H1 (cell line): ENCODE measurements at regions not wholly inside any gene's neighbourhood (a gene's known extent, or its start where the extent isn't known, plus 50 kb on each side); places are given as distances from the start of the nearest gene placed in this dataset.

Experiments
- CTCF ChIA-PET: fragments of 300-600 bp; sonication (Branson Sonifier 250); formaldehyde crosslinking; loops from one replicate; lab custom pipeline; 2021; ENCODE audit not compliant: partially characterized antibody; lab: Charles Lee
- POLR2A ChIA-PET: fragments of 300-600 bp; sonication (Branson Sonifier 250); formaldehyde crosslinking; loops from one replicate; lab custom pipeline; 2021; ENCODE audit warnings: inconsistent platforms; ENCODE audit not compliant: partially characterized antibody; lab: Charles Lee
- DNase-seq, 2 experiments: peaks; one replicate each; pipeline versions ENCODE4 v3.0.0 to v3.0.0-alpha.2; 2010 to 2022; ENCODE audit warnings: low spot score in 2 of 2, low read depth in 1 of 2, mixed read lengths in 1 of 2
- FAIRE-seq: peaks from 2 replicates; lab custom pipeline; 2011; peaks lifted over from hg19 to GRCh38; lab: Jason Lieb, UNC
- H2AFZ ChIP-seq: 2 replicates; pipeline ENCODE4 v1.8.1; 2012; ENCODE audit warnings: low read length, inconsistent platforms
- H2AK5ac ChIP-seq: 2 replicates; pipeline ENCODE4 v1.6.1; 2013; ENCODE audit warnings: low read depth, low read length
- H2BK120ac ChIP-seq: replicated peaks from 2 replicates; pipeline ENCODE3; 2013; ENCODE audit warnings: low read depth, low read length, inconsistent platforms
- H2BK12ac ChIP-seq: 2 replicates; pipeline ENCODE4 v1.6.1; 2013; ENCODE audit warnings: low read depth, low read length
- H2BK15ac ChIP-seq: 2 replicates; pipeline ENCODE4 v1.6.1; 2013; ENCODE audit warnings: low read length
- H2BK20ac ChIP-seq: 2 replicates; pipeline ENCODE4 v1.6.1; 2013; ENCODE audit warnings: low read length
- H2BK5ac ChIP-seq: 2 replicates; pipeline ENCODE4 v1.6.1; 2013; ENCODE audit warnings: low read depth, low read length
- H3K14ac ChIP-seq: 2 replicates; pipeline ENCODE4 v1.6.1; 2013; ENCODE audit warnings: inconsistent platforms; ENCODE audit not compliant: insufficient read length
- H3K18ac ChIP-seq: 2 replicates; pipeline ENCODE4 v1.6.1; 2013; ENCODE audit warnings: low read length; ENCODE audit errors: extremely low read depth
- H3K23ac ChIP-seq: 2 replicates; pipeline ENCODE4 v1.6.1; 2013; ENCODE audit warnings: inconsistent platforms; ENCODE audit not compliant: insufficient read length
- H3K23me2 ChIP-seq: 2 replicates; pipeline ENCODE4 v1.6.1; 2013; ENCODE audit warnings: low read depth, low read length
- H3K27ac ChIP-seq: 2 replicates; pipeline ENCODE4 v1.6.1; 2011; ENCODE audit warnings: low read depth, low read length, inconsistent platforms
- H3K27me3 ChIP-seq, 4 experiments: replicated peaks in 1 of 4; 1 replicate in 1 of 4; 2 replicates in 3 of 4; pipeline versions ENCODE4 v1.6.1 to v1.8.1; 2011 to 2013; ENCODE audit warnings: low read length in 3 of 4, mild to moderate bottlenecking in 3 of 4, inconsistent platforms in 2 of 4, mixed read lengths in 2 of 4, moderate library complexity in 1 of 4; ENCODE audit not compliant: control insufficient read depth in 3 of 4, insufficient read depth in 3 of 4; ENCODE audit errors: extremely low read depth in 1 of 4
- H3K36me3 ChIP-seq, 4 experiments: 2 replicates each; pipeline versions ENCODE4 v1.6.1 to v1.8.1; 2011 to 2013; ENCODE audit warnings: mild to moderate bottlenecking in 4 of 4, low read length in 3 of 4, moderate library complexity in 2 of 4, control low read depth in 1 of 4, inconsistent platforms in 1 of 4; ENCODE audit not compliant: insufficient read depth in 4 of 4, control insufficient read depth in 2 of 4
- H3K4ac ChIP-seq: replicated peaks from 2 replicates; pipeline ENCODE3; 2013; ENCODE audit warnings: low read length, low read depth, mixed read lengths, inconsistent platforms; ENCODE audit not compliant: insufficient read length
- H3K4me1 ChIP-seq, 4 experiments: replicated peaks in 1 of 4; 1 replicate in 1 of 4; 2 replicates in 3 of 4; pipeline versions ENCODE4 v1.6.1 to v1.8.1; 2011 to 2013; ENCODE audit warnings: low read length in 3 of 4, inconsistent platforms in 2 of 4, mixed read lengths in 1 of 4; ENCODE audit not compliant: insufficient read depth in 4 of 4, control insufficient read depth in 3 of 4
- H3K4me2 ChIP-seq, 2 experiments: 2 replicates each; pipeline versions ENCODE4 v1.6.1 to v1.8.1; 2011 to 2013; ENCODE audit warnings: low read depth in 2 of 2, low read length in 2 of 2, control low read depth in 1 of 2, inconsistent platforms in 1 of 2, mild to moderate bottlenecking in 1 of 2; ENCODE audit not compliant: insufficient read depth in 1 of 2
- H3K4me3 ChIP-seq, 4 experiments: fragments of 200-600, 300-600 bp in 1 of 4; sonication (generic), shearing (Covaris generic), sonication (Bioruptor Twin) in 1 of 4; 2 replicates each; pipeline versions ENCODE4 v1.5.1 to v1.8.1; 2011 to 2016; ENCODE audit warnings: low read length in 4 of 4, low read depth in 3 of 4, control low read depth in 2 of 4, inconsistent platforms in 2 of 4, mild to moderate bottlenecking in 2 of 4, mixed read lengths in 1 of 4, moderate library complexity in 1 of 4; ENCODE audit not compliant: insufficient read depth in 2 of 4; ENCODE audit errors: extremely low read depth in 1 of 4
- H3K56ac ChIP-seq: replicated peaks from 2 replicates; pipeline ENCODE3; 2013; ENCODE audit warnings: low read depth, mild to moderate bottlenecking, mixed read lengths, low read length, inconsistent platforms; ENCODE audit not compliant: insufficient read length
- H3K79me1 ChIP-seq: 2 replicates; pipeline ENCODE4 v1.6.1; 2013; ENCODE audit warnings: low read depth, low read length, control low read depth
- H3K79me2 ChIP-seq, 2 experiments: 2 replicates each; pipeline versions ENCODE4 v1.6.1 to v1.8.1; 2012 to 2013; ENCODE audit warnings: low read length in 2 of 2, mild to moderate bottlenecking in 2 of 2, inconsistent platforms in 1 of 2; ENCODE audit not compliant: insufficient read depth in 2 of 2, control insufficient read depth in 1 of 2
- H3K9ac ChIP-seq, 4 experiments: replicated peaks in 1 of 4; 1 replicate in 1 of 4; 2 replicates in 3 of 4; pipeline versions ENCODE4 v1.6.1 to v1.8.1; 2011 to 2013; ENCODE audit warnings: low read depth in 3 of 4, low read length in 3 of 4, control low read depth in 2 of 4, mild to moderate bottlenecking in 2 of 4, moderate library complexity in 2 of 4, inconsistent platforms in 1 of 4; ENCODE audit errors: extremely low read depth in 1 of 4
- H3K9me3 ChIP-seq, 2 experiments: 2 replicates each; pipeline versions ENCODE4 v1.6.1 to v1.8.1; 2012 to 2013; ENCODE audit warnings: mild to moderate bottlenecking in 2 of 2, moderate library complexity in 2 of 2, control low read depth in 1 of 2, inconsistent platforms in 1 of 2, low read depth in 1 of 2, low read length in 1 of 2, mixed read lengths in 1 of 2; ENCODE audit not compliant: insufficient read depth in 2 of 2
- H4K20me1 ChIP-seq, 2 experiments: replicated peaks in 1 of 2; 2 replicates each; pipeline versions ENCODE3 to v1.8.1; 2011 to 2013; ENCODE audit warnings: inconsistent platforms in 2 of 2, low read length in 2 of 2, mild to moderate bottlenecking in 1 of 2; ENCODE audit not compliant: insufficient read depth in 2 of 2, control insufficient read depth in 1 of 2
- H4K5ac ChIP-seq: 2 replicates; pipeline ENCODE4 v1.6.1; 2013; ENCODE audit warnings: low read length, low read depth, mixed read lengths, inconsistent platforms; ENCODE audit not compliant: insufficient read length
- H4K8ac ChIP-seq: 2 replicates; pipeline ENCODE4 v1.8.0; 2013; ENCODE audit warnings: mild to moderate bottlenecking, moderate library complexity, low read length, inconsistent platforms; ENCODE audit not compliant: insufficient read depth; ENCODE audit errors: extremely low read depth
- H4K91ac ChIP-seq: replicated peaks from 2 replicates; pipeline ENCODE3; 2013; ENCODE audit warnings: low read length, mixed read lengths, inconsistent platforms; ENCODE audit not compliant: insufficient read length
- CBX5 ChIP-seq: fragments of 300-800, 300-1000 bp; sonication (generic); IDR thresholded peaks from 2 replicates; pipeline ENCODE4 v1.7.1; 2016; ENCODE audit warnings: antibody characterized with exemption, low read length, low read depth
- FOSL1 ChIP-seq: IDR thresholded peaks from 2 replicates; pipeline ENCODE4 v1.6.1; 2011; ENCODE audit warnings: mild to moderate bottlenecking, low read depth, low read length, moderate library complexity; ENCODE audit not compliant: insufficient read depth
- HDAC6 ChIP-seq: IDR thresholded peaks from one replicate; pipeline ENCODE4 v1.7.1; 2012; ENCODE audit warnings: low read depth, mild to moderate bottlenecking, inconsistent platforms, low read length, moderate library complexity
- KDM1A ChIP-seq: fragments of 200-600, 300-600 bp; sonication (generic); IDR thresholded peaks from 2 replicates; pipeline ENCODE4 v1.7.1; 2016; ENCODE audit warnings: mild to moderate bottlenecking, low read length, borderline replicate concordance
- KDM5A ChIP-seq: fragments of 200-600 bp; IDR thresholded peaks from 2 replicates; pipeline ENCODE4 v1.7.1; 2012; ENCODE audit warnings: mild to moderate bottlenecking, low read length, inconsistent platforms, mixed read lengths
- NRF1 ChIP-seq: IDR thresholded peaks from 2 replicates; pipeline ENCODE4 v1.6.1; 2011; ENCODE audit warnings: mild to moderate bottlenecking, low read depth, low read length, improper control_type of control experiment
- RAD21 ChIP-seq, 2 experiments: IDR thresholded peaks in 1 of 2; conservative IDR thresholded peaks in 1 of 2; 2 replicates each; pipeline ENCODE4 v1.6.1; 2011; ENCODE audit warnings: low read depth in 2 of 2, low read length in 2 of 2, improper control_type of control experiment in 1 of 2, inconsistent platforms in 1 of 2, mild to moderate bottlenecking in 1 of 2, moderate library complexity in 1 of 2
- RBBP5 ChIP-seq: IDR thresholded peaks from 2 replicates; pipeline ENCODE4 v1.7.1; 2012; ENCODE audit warnings: low read depth, mild to moderate bottlenecking, inconsistent platforms, low read length, moderate library complexity, borderline replicate concordance
- SP1 ChIP-seq: IDR thresholded peaks from 2 replicates; pipeline ENCODE4 v1.6.1; 2011; ENCODE audit warnings: low read depth, low read length
- SP2 ChIP-seq: IDR thresholded peaks from 2 replicates; pipeline ENCODE4 v1.6.1; 2012; ENCODE audit warnings: mild to moderate bottlenecking, low read length, inconsistent platforms
- SP4 ChIP-seq: IDR thresholded peaks from 2 replicates; pipeline ENCODE4 v1.6.1; 2012; ENCODE audit warnings: low read length, inconsistent platforms
- TCF12 ChIP-seq: IDR thresholded peaks from 2 replicates; pipeline ENCODE4 v1.6.1; 2011; ENCODE audit warnings: low read depth, mild to moderate bottlenecking, low read length
- TEAD4 ChIP-seq: IDR thresholded peaks from 2 replicates; pipeline ENCODE4 v1.6.1; 2012; ENCODE audit warnings: low read depth, low read length, inconsistent platforms, mixed read lengths
- WGBS, 2 experiments: shearing (Covaris generic) in 1 of 2; methylation state at CpG; one replicate each; pipeline versions ENCODE4 v1.1.6 to v1.1.7; 2013 to 2015; ENCODE audit warnings: low lambda C conversion rate in 2 of 2, mixed read lengths in 2 of 2, inconsistent platforms in 1 of 2, low coverage in 1 of 2, missing lambda C conversion rate in 1 of 2; ENCODE audit not compliant: insufficient replicate concordance in 2 of 2, insufficient coverage in 1 of 2, insufficient read length in 1 of 2; ENCODE audit errors: extremely low coverage in 1 of 2, missing lambda C conversion rate in 1 of 2; 5-methylcytosine and 5-hydroxymethylcytosine counted together
- TF ChIP-seq, protein P1 (sequence below): IDR thresholded peaks from 2 replicates; pipeline ENCODE4 v1.6.1; 2011; ENCODE audit warnings: low read depth, mild to moderate bottlenecking, low read length; ENCODE audit not compliant: insufficient read depth

DNA sequence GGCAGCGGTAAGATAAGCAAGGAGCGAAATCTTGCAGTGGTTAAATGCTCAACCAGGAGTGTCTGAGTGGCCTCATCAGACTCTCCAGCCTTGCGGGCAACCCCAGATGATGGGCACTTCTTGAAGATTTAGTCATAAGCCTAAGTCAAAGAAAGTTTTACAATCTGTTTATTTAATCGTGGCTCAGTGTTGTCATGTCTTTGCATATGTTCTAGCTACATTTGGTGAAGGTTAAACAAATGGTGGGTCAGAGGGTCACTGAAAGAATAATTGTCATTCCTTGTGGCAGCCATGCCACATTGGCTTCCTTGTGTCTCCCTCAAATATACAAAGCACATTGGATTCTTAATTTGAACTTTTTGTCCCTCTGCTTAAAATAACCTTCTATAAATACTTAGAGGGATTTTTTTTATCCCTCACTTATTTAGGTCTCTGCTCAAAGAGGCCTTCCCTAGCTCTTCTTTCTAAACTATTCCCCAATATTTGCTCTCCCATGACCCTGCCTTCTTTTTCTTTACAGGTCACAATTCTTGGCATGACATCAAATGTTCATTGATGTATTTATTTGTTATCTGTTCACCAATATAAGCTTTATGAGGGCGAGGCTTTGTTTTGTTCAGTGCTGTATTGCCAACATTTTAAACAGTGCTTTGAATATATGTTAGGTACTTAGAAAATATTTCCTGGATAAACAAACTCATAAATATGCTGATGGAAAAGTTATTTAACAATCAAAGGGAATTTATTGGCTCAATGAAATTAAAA is 68.7 kb downstream of the NEUROD6 start:
- Histone ChIP-seq H3K18ac (no peak overlapping the region), H2AK5ac (no peak overlapping the region), H2AFZ (no peak overlapping the region), H3K79me1 (no peaks in the 10 kb centered on the region), H3K56ac (no peak overlapping the region), H4K5ac (no peak overlapping the region), H3K27ac (no peak overlapping the region), H4K20me1 (no peaks in the 10 kb centered on the region), H3K4me3 (no peak overlapping the region), H3K14ac (no peak overlapping the region), H3K27me3 (no peaks in the 10 kb centered on the region), H3K23ac (no peak overlapping the region), H3K79me2 (no peaks in the 10 kb centered on the region), H3K36me3 (no peaks in the 10 kb centered on the region), H3K4me1 (no peaks in the 10 kb centered on the region), H4K8ac (no peak overlapping the region), H3K4ac (no peak overlapping the region), H2BK20ac (no peak overlapping the region), H3K23me2 (no peaks in the 10 kb centered on the region), H4K91ac (no peak overlapping the region), H2BK120ac (no peak overlapping the region), H2BK15ac (no peak overlapping the region), H3K9me3 (no peaks in the 10 kb centered on the region), H3K4me2 (no peak overlapping the region), H3K9ac (no peak overlapping the region), H2BK12ac (no peak overlapping the region), H2BK5ac (no peak overlapping the region)
- DNase-seq (no peak), FAIRE-seq (no peak)
- no peak for TF ChIP-seq SP4
- TF ChIP-seq KDM1A, result no peak
- TF ChIP-seq, protein P1, sequence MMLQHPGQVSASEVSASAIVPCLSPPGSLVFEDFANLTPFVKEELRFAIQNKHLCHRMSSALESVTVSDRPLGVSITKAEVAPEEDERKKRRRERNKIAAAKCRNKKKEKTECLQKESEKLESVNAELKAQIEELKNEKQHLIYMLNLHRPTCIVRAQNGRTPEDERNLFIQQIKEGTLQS, result no peak
- TF ChIP-seq FOSL1, result no peak
- TF ChIP-seq CBX5, result no peak
- no peak for TF ChIP-seq NRF1
- no peak for TF ChIP-seq RAD21 (IDR thresholded peaks at IDR 0.05 in 1 of 2, conservative IDR thresholded peaks at IDR 0.05 in 1 of 2; ENCODE audit: low read depth in 2 of 2, low read length in 2 of 2)
- no peak for TF ChIP-seq SP2
- TF ChIP-seq SP1, result no peak
- no peak for TF ChIP-seq RBBP5
- no peak for TF ChIP-seq HDAC6
- no peak for TF ChIP-seq KDM5A
- no peak for TF ChIP-seq TEAD4
- TF ChIP-seq TCF12, result no peak
- ChIA-PET POLR2A (no interaction called here), CTCF (interaction anchor here (0.8 to 1.2 kb wide), 2 partner anchors 18 to 28 kb away, joined by 3 read pairs; no protein-coding TSS in a partner anchor)
- 83% methylated on average over 5 of the region's 5 CpGs; no CpG with 5 or more reads in 1 of the 2 experiments for whole genome bisulfite sequencing, 2 experiments
